HG02884 (cell line): ENCODE measurements at regions not wholly inside any gene's neighbourhood (a gene's known extent, or its start where the extent isn't known, plus 50 kb on each side); places are given as distances from the start of the nearest gene placed in this dataset.
A peak's percentile ranks its signal among the peaks of the same experiment; 100 is the strongest.

Experiments used
- ATAC-seq: cut with Tn5 transposase; IDR thresholded peaks from one replicate; pipeline ENCODE4 v1.9.1; 2021; ENCODE audit warnings: mild to moderate bottlenecking, moderate library complexity; ENCODE audit not compliant: unreplicated experiment

DNA sequence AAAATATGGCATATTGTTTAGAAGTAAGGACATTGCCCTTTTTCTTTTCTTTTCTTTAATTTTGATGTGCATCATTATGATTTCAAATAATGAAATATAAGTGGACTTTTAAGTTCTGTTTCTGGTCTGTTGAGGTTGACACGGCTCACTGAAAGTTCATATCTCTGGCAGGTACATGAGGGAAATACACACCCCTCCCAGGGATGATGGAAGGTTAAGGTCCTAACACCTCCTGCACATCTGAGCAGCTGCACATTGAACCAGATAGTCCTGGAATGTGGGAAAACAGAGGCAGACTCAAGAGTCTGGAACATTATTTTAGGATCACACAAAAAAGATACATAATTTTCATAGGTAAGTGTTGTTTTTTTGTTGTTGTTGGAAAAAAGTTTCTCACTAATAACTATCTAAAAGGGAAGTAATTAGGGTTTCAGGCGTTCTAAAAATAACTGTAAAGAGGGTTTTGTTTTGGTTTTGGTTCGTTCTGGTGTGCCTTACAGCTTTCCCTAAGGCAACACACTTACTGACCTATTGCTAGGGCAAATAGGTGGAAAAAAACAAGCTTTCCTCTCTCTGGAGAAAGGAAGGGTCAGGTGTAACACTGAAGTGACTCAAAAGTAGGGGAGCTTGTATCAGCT lies 201.2 kb upstream of the PRKCQ start:
- peak; percentile 54 for ATAC-seq

DNA sequence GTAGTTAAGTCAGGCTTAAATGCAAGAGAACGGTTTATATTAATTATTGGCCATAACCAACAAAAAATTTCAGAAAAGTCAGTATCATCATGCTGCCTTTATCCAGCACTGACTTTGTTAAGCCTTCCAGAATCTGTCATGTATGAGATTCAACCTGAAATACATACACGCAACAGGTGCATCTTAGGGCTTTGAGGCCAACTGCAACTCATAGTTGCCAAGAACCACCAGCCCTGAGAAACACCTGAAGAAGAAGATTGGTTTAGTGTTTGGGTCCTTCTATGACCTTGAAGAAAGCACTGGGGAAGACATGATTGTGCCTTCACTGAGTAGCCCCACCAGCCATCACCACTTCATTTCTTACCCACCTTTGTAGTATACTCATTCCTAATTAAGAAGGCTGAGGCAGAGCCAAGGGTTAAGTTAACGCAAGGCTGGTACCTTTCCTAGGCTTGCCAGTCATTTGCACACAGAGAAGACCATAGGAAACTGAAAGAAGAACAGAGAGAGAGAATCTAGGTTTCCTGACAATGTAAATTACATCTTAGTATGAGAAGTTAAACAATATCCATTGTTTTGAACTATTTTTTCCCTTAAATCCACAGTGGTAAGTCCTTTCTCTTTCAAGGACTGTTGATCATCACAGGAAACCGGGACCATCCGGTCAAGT lies 200.1 kb upstream of the PRKCQ start:
- ATAC-seq = no peak

DNA sequence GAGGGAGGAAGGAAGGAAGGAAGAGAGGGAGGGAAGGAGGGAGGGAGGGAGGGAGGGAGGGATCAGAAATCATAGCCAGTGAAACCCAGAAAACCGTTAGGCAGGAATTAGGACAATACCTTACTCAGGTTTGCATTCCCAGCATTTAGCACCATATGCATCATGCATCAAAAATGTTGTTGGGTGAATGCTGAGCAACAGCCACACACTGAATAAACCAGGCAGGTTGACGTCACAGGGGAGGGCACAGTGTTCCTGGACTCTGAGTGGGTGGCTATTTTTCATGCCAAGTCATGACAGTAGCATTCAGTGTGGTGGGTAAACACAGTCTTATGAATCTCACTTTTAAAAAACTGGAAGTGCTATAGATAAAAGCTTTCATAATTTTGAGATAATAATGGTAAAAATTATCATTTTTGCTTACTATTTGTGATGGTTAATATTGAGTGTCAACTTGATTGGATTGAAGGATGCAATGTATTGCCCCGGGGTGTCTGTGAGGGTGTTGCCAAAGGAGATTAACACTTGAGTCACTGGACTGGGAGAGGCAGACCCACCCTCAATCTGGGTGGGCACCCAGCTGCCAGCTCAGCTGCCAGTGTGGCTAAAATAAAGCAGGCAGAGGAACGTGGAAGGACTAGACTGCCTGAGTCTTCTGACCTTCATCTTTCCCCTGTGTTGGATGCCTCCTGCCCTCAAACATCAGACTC lies 199.1 kb upstream of the PRKCQ start:
- ATAC-seq = no peak

DNA sequence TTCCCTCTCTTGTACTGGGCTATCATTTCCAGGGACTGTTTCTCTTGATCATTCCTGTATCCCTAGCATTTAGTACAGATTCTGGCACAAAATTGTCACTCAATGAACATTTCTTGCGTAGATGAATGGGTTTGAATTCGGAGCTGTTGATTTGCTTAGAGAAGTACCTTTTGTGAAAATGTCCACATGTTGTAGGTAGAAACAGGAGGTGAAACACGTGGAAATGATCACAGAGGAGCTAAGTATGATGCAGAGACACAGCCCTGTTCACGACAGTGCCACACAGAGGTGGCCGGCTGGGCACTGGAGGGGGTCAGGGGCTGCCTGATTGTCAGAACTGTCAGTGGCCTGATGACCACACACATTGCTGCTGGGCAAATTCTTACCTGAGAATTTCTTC lies 196.1 kb upstream of the PRKCQ start:
- ATAC-seq = no peak

DNA sequence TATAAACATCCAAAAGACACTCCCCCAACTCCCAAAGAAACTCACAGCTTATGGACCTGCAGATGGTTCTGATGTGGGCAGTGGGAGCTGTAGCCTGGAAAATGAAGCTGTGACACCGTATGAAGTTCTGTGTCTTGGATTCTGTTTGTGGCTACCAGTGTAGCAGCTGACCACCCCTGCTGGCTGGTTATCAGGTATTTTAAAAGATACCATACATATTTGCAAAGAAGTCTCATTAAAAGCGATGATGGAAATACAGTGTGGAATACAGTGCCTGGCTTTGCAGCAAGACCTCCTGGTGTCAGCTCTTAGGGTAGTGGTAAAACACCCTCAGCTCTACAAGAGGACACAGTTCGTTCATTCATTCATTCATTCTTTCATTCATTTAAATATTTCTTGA lies 194.3 kb upstream of the PRKCQ start:
- no peak for ATAC-seq

DNA sequence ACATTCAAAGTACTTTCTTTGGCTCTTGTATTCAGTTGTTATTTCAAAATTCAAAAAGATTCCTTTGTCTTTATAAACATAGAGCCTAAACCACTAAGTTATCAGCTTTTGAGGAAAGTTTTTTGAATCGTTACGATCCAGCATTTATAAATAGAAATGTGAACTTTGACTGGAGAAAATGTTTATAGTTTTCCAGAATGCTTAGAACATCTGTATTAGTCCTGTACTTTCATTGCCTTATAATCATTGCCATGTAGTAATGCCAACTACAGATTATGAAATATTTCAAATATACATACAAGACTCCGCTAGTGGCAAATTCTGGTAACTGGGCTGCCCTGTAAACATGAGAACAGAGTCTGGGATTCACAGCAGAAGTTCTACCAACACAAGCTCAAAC lies 191.3 kb upstream of the PRKCQ start:
- no peak for ATAC-seq

- no peak for ATAC-seq
Observed at GRCh38 chr10:6770846-6771245, 190.8 kb upstream of the PRKCQ start.

GRCh38 chr10:6769704-6770417 lies 189.8 kb upstream of the PRKCQ start:
- no peak for ATAC-seq

GRCh38 chr10:6766131-6766801 lies 186.2 kb upstream of the PRKCQ start:
- no peak for ATAC-seq

- no peak for ATAC-seq
Observed at GRCh38 chr10:6763423-6763822, 183.3 kb upstream of the PRKCQ start.

- ATAC-seq = no peak
Observed at GRCh38 chr10:6763001-6763400, 182.9 kb upstream of the PRKCQ start.

GRCh38 chr10:6759961-6760360 lies 179.9 kb upstream of the PRKCQ start:
- no peak for ATAC-seq

GRCh38 chr10:6757158-6757557 lies 177.1 kb upstream of the PRKCQ start:
- ATAC-seq = no peak

- no peak for ATAC-seq
Observed at GRCh38 chr10:6756716-6757115, 176.6 kb upstream of the PRKCQ start.

DNA sequence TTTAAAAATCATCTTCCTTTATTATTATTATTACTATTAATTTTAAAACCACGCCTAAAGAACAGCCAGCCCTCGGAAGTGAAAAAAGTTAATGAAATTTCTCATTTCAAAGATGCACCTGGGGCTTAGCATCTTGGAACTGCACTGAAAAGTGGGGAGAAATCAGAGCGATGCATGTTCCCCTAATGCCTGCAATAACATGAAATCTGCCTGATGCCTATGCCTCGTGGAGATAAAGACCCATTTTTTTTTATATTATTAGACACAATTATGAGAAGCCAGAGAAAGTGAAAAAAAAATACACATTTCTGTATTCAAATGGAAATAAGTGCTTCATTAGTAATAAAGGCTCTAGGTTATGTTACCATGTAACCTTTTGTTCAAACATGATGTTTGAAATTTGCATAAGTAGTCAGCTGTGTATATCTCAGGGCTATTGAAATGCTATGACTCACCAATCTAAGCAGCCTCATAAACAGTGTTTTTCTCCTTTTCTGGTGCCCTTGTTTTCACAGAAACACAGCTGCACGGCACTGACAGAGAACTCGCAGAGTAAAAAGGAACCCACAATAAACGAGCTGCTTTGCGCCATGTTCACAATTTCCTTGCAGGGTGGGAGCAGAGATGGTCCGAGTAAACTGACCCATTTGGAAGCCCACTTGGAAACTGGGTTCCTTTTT lies 175.8 kb upstream of the PRKCQ start:
- no peak for ATAC-seq

DNA sequence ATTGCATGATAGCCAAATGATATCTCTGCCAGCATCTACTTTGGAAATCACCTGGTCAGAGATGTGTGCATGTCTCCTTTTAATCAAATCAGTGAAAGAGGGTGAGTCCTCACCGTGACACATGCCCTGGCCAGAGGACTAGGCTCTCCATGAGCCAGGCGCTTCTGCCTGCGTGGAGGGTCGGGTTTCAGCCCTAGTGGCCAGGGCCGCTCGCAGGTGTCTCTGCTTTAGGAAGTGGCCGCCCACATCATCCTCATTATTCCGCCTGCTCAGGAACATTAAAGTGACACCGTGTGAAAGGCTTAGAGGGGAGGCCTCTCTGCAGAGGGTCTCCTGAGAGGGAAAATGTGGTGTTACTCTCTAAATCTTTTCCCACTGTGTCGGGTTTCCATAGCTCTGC lies 173.6 kb upstream of the PRKCQ start:
- no peak for ATAC-seq

GRCh38 chr10:6751363-6751762 lies 171.3 kb upstream of the PRKCQ start:
- ATAC-seq = no peak

DNA sequence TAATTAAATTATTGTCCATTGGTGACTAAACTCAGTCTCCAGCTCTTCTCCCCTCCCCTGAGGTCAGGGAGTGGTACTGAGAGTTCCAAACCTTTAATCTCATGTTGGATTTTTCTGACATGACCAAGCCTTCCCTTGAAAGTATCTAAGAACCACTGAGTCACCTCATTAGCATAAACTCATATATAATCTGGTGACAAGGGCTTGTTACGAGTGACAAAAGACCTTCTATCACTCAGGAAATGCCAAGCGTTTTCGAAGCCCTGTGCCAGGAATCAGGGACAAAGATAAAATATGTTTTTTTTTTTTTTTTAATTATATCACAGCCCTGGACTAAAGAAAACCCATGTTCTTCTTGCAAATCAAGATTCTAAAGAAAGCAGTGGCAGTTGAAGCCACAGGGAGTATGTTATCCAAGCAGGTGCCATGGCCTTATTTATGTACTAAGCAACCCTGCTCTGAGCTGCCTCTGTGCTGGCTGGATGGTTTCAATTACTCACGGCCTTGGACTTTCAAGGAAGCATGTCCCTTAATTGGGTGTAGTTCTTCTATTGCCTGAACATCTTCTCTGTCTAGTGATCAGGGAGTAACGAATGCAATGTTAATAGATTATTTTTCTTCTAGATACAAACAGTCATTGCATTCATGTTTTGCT lies 169.0 kb upstream of the PRKCQ start:
- no peak for ATAC-seq

DNA sequence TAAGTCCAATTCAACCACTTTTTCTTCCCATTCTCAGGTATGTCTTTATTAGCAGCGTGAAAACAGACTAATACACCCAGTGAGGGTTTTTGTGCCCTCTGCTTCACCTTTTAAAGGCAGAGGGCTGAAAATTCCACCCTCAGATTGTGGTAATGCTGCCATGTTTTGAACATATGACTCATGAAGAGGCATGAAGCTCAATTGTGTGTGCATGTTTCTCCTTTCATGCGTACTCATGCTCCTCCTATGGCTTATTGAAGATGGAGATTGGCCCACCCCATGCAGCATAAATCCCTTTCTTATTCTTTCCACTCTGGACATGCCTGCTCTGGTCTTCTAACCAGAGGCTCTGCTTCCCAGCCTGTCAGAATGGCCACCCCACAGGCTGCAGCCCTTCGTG lies 168.0 kb upstream of the PRKCQ start:
- no peak for ATAC-seq

GRCh38 chr10:6746782-6747181 lies 166.7 kb upstream of the PRKCQ start:
- no peak for ATAC-seq
